LNCaP clone FGC (cell line): ENCODE measurements at regions not wholly inside any gene's neighbourhood (a gene's known extent, or its start where the extent isn't known, plus 50 kb on each side); places are given as distances from the start of the nearest gene placed in this dataset.

ENCODE experiments used
- DNase-seq: peaks from one replicate; pipeline ENCODE4 v3.0.0-alpha.2; 2011; ENCODE audit warnings: low read depth
- H3K4me3 ChIP-seq: 2 replicates; pipeline ENCODE4 v1.5.1; 2011; ENCODE audit warnings: mild to moderate bottlenecking, low read depth, low read length, control low read depth
- CTCF ChIP-seq: IDR thresholded peaks from 2 replicates; pipeline ENCODE4 v1.5.1; 2012; ENCODE audit warnings: mild to moderate bottlenecking; ENCODE audit not compliant: control insufficient read depth, insufficient read depth; ENCODE audit errors: extremely low read depth

- no peak overlapping the region for H3K4me3 ChIP-seq
- TF ChIP-seq CTCF = no peak
- no peak for DNase-seq
Observed at GRCh38 chr9:108673386-108673785, 182.4 kb downstream of the ACTL7B start.

GRCh38 chr9:108672475-108673190 is 183.2 kb downstream of the ACTL7B start:
- TF ChIP-seq CTCF = no peak
- no peak overlapping the region for H3K4me3 ChIP-seq
- DNase-seq = peak; percentile 6

- no peak for DNase-seq
- no peak for TF ChIP-seq CTCF
Observed at GRCh38 chr9:108671794-108672193, 184.0 kb downstream of the ACTL7B start.

GRCh38 chr9:108671176-108671575 is 184.6 kb downstream of the ACTL7B start:
- peak; percentile 66 for TF ChIP-seq CTCF
- no peak overlapping the region for H3K4me3 ChIP-seq
- peak; percentile 10 for DNase-seq

More at GRCh38 chr9:108671794-108672193, 184.0 kb downstream of the ACTL7B start:
- no peak overlapping the region for H3K4me3 ChIP-seq

GRCh38 chr9:108668938-108669335 is 186.8 kb downstream of the ACTL7B start:
- H3K4me3 ChIP-seq = no peak overlapping the region
- DNase-seq = no peak
- no peak for TF ChIP-seq CTCF

GRCh38 chr9:108668191-108668937 is 187.4 kb downstream of the ACTL7B start:
- DNase-seq = no peak
- no peak overlapping the region for H3K4me3 ChIP-seq
- TF ChIP-seq CTCF = no peak
